Activated B cell treated with CpG ODN at 0.5 μM for 24 hours (primary cell): ENCODE measurements at regions not wholly inside any gene's neighbourhood (a gene's known extent, or its start where the extent isn't known, plus 50 kb on each side); places are given as distances from the start of the nearest gene placed in this dataset.
"Not testable (repeated sequence)": the region's sequence is repeated elsewhere in the genome, so short reads cannot be mapped to it uniquely, and the experiment has no call there.

Experiments
- ATAC-seq: fragments of 200-7000 bp; cut with Tn5 transposase; one replicate; pipeline ENCODE4 v1.10.0; 2021; ENCODE audit warnings: low read depth, mild to moderate bottlenecking, moderate library complexity
- CTCF ChIA-PET: fragments of 350-600 bp; sonication (Branson Sonifier 250); formaldehyde crosslinking; loops from one replicate; lab custom pipeline; 2021; ENCODE audit warnings: antibody characterized with exemption; lab: Charles Lee
- POLR2A ChIA-PET: fragments of 350-600 bp; sonication (Branson Sonifier 250); formaldehyde crosslinking; loops from one replicate; lab custom pipeline; 2021; ENCODE audit warnings: antibody characterized with exemption; lab: Charles Lee
- DNase-seq: peaks from one replicate; pipeline ENCODE4 v3.0.0; 2022
- H3K27ac Mint-ChIP-seq: one replicate; pipeline ENCODE4 v1.8.0; 2020; ENCODE audit warnings: mixed read lengths
- H3K27me3 Mint-ChIP-seq: one replicate; pipeline ENCODE4 v1.8.0; 2021; ENCODE audit warnings: mixed read lengths
- H3K36me3 Mint-ChIP-seq: one replicate; pipeline ENCODE4 v1.8.0; 2021; ENCODE audit warnings: low read depth, mixed read lengths
- H3K4me1 Mint-ChIP-seq: one replicate; pipeline ENCODE4 v1.8.0; 2021; ENCODE audit warnings: mixed read lengths
- H3K4me3 Mint-ChIP-seq: one replicate; pipeline ENCODE4 v1.8.0; 2020; ENCODE audit warnings: mild to moderate bottlenecking, mixed read lengths
- H3K9me3 Mint-ChIP-seq: one replicate; pipeline ENCODE4 v1.8.0; 2020; ENCODE audit warnings: mixed read lengths
- intact Hi-C: fragments of 100-400 bp; cut with micrococcal nuclease; formaldehyde crosslinking; loops from one replicate; pipeline ENCODE4 v1.15.1; 2024
- TF ChIP-seq, protein P1 (sequence below): fragments of 200-600 bp; IDR thresholded peaks from one replicate; pipeline ENCODE4 v1.8.0; 2022; ENCODE audit warnings: antibody characterized with exemption, mild to moderate bottlenecking

GRCh38 chr6:94144807-94145206 is 725.4 kb upstream of the EPHA7 start:
- Mint-ChIP-seq H3K36me3 (no peaks in the 10 kb centered on the region), H3K4me1 (no peaks in the 10 kb centered on the region), H3K27ac (no peak overlapping the region), H3K4me3 (no peak overlapping the region), H3K27me3 (no peaks in the 10 kb centered on the region), H3K9me3 (peaks cover 12% of the 10 kb centered on the region)
- ATAC-seq, result no peak
- intact Hi-C loops, result no loop called here
- POLR2A ChIA-PET, result no interaction called here
- no peak for DNase-seq
- CTCF ChIA-PET, result no interaction called here
- TF ChIP-seq, protein P1, sequence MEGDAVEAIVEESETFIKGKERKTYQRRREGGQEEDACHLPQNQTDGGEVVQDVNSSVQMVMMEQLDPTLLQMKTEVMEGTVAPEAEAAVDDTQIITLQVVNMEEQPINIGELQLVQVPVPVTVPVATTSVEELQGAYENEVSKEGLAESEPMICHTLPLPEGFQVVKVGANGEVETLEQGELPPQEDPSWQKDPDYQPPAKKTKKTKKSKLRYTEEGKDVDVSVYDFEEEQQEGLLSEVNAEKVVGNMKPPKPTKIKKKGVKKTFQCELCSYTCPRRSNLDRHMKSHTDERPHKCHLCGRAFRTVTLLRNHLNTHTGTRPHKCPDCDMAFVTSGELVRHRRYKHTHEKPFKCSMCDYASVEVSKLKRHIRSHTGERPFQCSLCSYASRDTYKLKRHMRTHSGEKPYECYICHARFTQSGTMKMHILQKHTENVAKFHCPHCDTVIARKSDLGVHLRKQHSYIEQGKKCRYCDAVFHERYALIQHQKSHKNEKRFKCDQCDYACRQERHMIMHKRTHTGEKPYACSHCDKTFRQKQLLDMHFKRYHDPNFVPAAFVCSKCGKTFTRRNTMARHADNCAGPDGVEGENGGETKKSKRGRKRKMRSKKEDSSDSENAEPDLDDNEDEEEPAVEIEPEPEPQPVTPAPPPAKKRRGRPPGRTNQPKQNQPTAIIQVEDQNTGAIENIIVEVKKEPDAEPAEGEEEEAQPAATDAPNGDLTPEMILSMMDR, result no peak

DNA sequence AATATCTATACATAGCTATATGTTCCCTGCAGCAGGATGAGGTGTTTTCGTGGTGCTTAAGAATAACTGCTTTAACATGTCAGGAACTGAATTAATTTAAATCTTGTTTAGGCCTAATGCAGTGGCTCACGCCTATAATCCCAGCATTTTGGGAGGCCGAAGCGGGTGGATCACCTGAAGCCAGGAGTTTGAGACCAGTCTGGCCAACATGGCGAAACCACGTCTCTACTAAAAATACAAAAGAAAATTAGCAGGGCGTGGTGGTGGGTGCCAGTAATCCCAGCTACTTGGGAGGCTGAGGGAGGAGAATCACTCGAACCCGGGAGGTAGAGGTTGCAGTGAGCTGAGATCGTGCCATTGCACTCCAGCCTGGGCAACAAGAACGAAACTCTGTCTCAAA is 717.8 kb upstream of the EPHA7 start:
- POLR2A ChIA-PET, DNase-seq, H3K36me3 Mint-ChIP-seq, CTCF ChIA-PET, H3K4me3 Mint-ChIP-seq, H3K9me3 Mint-ChIP-seq, H3K27me3 Mint-ChIP-seq, H3K4me1 Mint-ChIP-seq, ATAC-seq, H3K27ac Mint-ChIP-seq, intact Hi-C loops: not testable (repeated sequence)

- H3K4me1 Mint-ChIP-seq, result no peaks in the 10 kb centered on the region
- H3K9me3 Mint-ChIP-seq, result no peaks in the 10 kb centered on the region
- no peak overlapping the region for H3K27ac Mint-ChIP-seq
- H3K4me3 Mint-ChIP-seq, result no peak overlapping the region
- POLR2A ChIA-PET, result interaction anchor here (0.5 kb wide), 1 partner anchor 80 kb away, joined by 14 read pairs; no protein-coding TSS in a partner anchor
- ATAC-seq (no peak), DNase-seq (no peak)
- intact Hi-C loops, result no loop called here
- TF ChIP-seq, protein P1, result no peak
- no peaks in the 10 kb centered on the region for H3K36me3 Mint-ChIP-seq
- CTCF ChIA-PET, result no interaction called here
- H3K27me3 Mint-ChIP-seq, result no peaks in the 10 kb centered on the region
Measured at GRCh38 chr6:94133106-94133505, 713.7 kb upstream of the EPHA7 start.

- no peak for ATAC-seq
- Mint-ChIP-seq H3K4me3 (no peak overlapping the region), H3K4me1 (no peaks in the 10 kb centered on the region), H3K27ac (no peak overlapping the region), H3K36me3 (no peaks in the 10 kb centered on the region), H3K27me3 (no peaks in the 10 kb centered on the region), H3K9me3 (no peaks in the 10 kb centered on the region)
- ChIA-PET CTCF (no interaction called here), POLR2A (no interaction called here)
- intact Hi-C loops, result no loop called here
- DNase-seq, result no peak
- TF ChIP-seq, protein P1, result no peak
Measured at GRCh38 chr6:94131271-94131670, 711.9 kb upstream of the EPHA7 start.

DNA sequence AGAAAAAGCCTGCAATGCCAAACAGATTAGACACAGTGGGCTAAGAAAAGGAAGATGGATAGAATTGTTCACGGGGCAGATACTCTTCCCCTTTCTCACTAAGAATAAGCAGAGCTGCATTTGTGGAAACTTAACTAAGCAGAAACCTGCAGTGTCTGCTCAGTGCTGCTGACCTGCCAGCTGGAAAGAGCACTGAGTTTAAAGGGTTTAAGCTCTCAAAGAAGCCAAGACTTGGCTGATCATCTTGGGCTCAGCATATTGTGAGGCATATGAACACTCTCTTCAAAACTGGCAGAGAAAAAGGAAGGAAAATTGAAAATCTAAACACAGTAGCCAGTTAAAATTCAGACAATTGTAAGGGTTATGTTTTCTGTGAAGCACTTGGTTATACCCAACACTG is 711.1 kb upstream of the EPHA7 start:
- intact Hi-C loops, result no loop called here
- Mint-ChIP-seq H3K27ac (no peak overlapping the region), H3K36me3 (no peaks in the 10 kb centered on the region), H3K27me3 (no peaks in the 10 kb centered on the region), H3K4me3 (no peak overlapping the region), H3K9me3 (no peaks in the 10 kb centered on the region), H3K4me1 (no peaks in the 10 kb centered on the region)
- CTCF ChIA-PET, result no interaction called here
- no peak for ATAC-seq
- POLR2A ChIA-PET, result no interaction called here
- DNase-seq, result no peak
- TF ChIP-seq, protein P1, result no peak

- no peaks in the 10 kb centered on the region for H3K36me3 Mint-ChIP-seq
- H3K4me1 Mint-ChIP-seq, result no peaks in the 10 kb centered on the region
- ATAC-seq, result no peak
- H3K27me3 Mint-ChIP-seq, result no peaks in the 10 kb centered on the region
- H3K27ac Mint-ChIP-seq, result no peak overlapping the region
- no peak overlapping the region for H3K4me3 Mint-ChIP-seq
- ChIA-PET POLR2A (no interaction called here), CTCF (no interaction called here)
- intact Hi-C loops, result no loop called here
- no peak for DNase-seq
- no peaks in the 10 kb centered on the region for H3K9me3 Mint-ChIP-seq
- TF ChIP-seq, protein P1, result no peak
Measured at GRCh38 chr6:94129926-94130325, 710.6 kb upstream of the EPHA7 start.
